GM13976 (cell line): ENCODE measurements at regions not wholly inside any gene's neighbourhood (a gene's known extent, or its start where the extent isn't known, plus 50 kb on each side); places are given as distances from the start of the nearest gene placed in this dataset.
"Not testable (repeated sequence)": the region's sequence is repeated elsewhere in the genome, so short reads cannot be mapped to it uniquely, and the experiment has no call there.

Experiments used
- DNase-seq: peaks from one replicate; pipeline ENCODE4 v3.0.0; 2012; ENCODE audit warnings: low spot score
- in situ Hi-C: fragments of 300-500 bp; cut with MboI; formaldehyde crosslinking; loops from one replicate; pipeline ENCODE4 v1.12.0; 2022; ENCODE audit warnings: low sequenced_read_pairs, mixed read lengths, inconsistent platforms; ENCODE audit not compliant: unreplicated experiment
- TF ChIP-seq, protein P1 (sequence below): IDR thresholded peaks from 2 replicates; pipeline ENCODE4 v1.5.1; 2012; ENCODE audit warnings: borderline replicate concordance, mild to moderate bottlenecking; ENCODE audit not compliant: insufficient read depth; ENCODE audit errors: extremely low read depth, missing control alignments, control extremely low read depth

DNA sequence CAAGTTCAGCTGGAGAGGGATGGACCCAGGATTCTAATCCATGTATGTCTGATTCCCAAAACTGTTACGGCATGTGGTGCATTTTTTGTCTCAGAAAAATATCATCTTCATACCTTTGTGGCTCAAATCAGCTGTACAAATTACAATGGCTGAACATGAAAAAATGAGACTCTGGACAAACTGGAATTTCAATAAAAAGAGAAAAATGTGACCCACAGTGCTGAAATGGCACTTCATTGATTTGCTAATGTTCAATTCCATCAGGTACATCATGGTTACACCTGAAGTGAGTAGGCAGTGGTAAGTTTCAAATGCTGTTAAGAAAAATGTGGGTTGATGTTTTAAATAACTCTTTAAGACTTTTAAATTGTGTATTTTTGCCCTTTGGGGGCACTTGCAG is 165.6 kb upstream of the CAND1 start:
- TF ChIP-seq, protein P1, sequence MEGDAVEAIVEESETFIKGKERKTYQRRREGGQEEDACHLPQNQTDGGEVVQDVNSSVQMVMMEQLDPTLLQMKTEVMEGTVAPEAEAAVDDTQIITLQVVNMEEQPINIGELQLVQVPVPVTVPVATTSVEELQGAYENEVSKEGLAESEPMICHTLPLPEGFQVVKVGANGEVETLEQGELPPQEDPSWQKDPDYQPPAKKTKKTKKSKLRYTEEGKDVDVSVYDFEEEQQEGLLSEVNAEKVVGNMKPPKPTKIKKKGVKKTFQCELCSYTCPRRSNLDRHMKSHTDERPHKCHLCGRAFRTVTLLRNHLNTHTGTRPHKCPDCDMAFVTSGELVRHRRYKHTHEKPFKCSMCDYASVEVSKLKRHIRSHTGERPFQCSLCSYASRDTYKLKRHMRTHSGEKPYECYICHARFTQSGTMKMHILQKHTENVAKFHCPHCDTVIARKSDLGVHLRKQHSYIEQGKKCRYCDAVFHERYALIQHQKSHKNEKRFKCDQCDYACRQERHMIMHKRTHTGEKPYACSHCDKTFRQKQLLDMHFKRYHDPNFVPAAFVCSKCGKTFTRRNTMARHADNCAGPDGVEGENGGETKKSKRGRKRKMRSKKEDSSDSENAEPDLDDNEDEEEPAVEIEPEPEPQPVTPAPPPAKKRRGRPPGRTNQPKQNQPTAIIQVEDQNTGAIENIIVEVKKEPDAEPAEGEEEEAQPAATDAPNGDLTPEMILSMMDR, result no peak
- in situ Hi-C loops, result no loop called here
- DNase-seq, result no peak

DNA sequence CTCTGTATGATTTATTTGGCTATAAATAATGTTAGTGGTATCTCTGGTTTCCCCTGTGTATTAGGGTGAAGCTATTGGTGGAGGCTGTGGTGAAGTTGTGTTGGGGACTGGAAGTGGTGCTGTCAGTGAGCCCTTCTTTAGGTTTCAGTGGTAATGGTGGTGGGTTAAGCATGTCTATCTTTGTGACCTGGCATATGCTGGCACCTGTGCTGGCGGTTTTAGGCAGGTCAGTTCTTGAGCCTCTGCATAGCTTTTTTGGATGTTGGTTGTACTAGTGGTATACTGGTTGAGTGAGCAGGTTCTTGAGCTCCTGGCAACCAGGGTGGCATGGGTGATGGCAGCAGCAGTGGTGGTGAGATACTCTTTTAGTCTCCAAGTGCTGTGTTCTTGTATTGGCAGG is 161.9 kb upstream of the CAND1 start:
- DNase-seq, result no peak
- TF ChIP-seq, protein P1, result no peak
- in situ Hi-C loops, result no loop called here

DNA sequence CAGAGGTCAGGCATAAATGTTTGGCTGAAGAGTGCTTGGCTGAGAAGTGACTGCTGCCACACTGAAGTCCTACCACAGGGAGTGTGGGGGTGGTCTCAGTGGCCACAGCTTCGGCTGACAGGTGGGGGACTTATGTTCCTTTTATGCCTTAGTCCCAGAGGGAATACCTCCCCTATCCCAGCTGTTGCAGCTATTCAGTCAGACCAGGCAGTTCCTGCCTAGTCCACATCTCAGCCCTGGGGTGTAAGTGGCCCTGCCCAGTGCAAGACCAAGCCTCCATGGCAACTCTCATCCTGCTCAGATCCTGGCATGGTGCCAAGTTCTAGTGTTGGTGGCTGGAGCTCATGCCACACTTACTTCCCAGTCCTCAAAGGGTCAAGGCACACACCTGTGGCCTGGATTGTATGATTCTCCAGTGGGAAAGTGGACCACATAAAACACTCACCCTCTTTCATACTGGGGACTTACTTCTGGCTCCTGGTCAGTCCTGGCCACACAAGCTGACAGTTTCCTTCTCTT is 161.3 kb upstream of the CAND1 start:
- in situ Hi-C loops, result no loop called here
- DNase-seq, result no peak
- TF ChIP-seq, protein P1, result no peak

DNA sequence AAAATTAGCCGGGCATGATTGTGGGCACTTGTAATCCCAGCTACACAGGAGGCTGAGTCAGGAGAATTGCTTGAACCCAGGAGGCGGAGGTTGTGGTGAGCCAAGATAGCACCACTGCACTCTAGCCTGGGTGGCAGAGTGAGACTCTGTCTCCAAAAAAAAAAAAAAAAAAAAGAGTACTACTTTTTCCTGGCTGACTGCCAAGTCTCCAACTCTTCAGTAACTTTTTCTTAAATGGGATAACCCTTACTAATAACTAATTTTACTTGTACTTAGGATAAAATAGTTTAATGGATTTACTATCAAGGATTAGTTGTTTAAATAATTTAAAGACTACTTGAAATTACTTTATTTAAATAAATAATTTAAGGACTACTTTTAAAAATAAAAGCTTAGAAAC is 158.8 kb upstream of the CAND1 start:
- DNase-seq, in situ Hi-C loops: not testable (repeated sequence)

DNA sequence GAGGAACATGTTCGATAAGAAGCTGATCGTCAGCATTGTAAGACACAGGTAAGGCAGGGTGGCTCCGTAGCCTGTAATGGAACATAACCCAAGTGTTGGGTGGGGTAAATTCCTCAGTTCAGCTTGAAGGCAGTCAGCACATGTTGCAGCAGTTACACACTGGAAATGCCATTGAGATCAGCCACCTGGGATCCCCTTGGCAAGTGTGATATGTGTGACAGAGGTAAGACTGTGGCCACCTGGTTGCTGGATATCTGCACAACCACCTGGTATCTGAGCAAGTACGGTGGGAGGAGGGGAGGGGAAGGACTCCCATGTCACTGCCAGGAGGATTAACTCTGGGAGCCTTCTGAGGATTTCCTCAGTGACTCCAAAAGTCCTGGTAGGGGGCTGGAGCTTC is 158.0 kb upstream of the CAND1 start:
- TF ChIP-seq, protein P1, result no peak
- in situ Hi-C loops, result no loop called here
- DNase-seq, result no peak

DNA sequence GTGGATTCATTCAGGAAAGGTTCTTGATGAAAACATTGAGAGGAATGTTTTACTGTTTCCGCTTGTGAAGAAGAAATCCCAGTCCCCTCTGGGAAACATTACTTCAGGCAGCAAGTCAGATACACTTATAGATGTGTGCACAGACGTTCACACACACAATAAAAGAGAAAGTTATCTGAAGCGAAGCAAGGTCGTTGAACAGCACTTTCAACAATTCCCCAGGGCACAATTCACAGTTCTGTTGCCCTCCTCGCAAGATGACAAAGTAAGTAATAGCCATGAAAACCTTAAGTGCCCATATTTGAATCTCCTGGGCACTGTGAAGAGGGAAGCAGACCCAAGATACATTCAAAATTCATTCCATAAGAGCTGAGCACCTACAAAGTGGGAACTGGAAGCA is 156.6 kb upstream of the CAND1 start:
- no peak for DNase-seq

DNA sequence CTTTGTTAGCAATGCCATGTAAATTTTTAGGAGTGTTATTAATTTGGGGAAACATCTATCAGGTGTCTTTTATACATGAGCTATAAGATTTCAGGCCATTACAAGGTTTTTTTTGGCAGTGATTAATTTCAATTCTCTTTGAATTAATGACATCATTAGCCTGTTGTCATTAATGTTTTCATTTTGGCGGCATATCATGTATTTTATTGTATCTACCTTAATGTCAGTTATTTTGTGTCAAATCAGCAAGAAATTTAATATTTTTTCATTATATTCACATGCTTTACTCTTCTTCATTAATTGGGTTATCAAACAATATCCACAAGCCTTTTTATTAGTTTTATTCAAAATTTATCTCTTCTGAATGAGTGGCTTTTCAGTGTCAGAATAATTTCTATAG is 153.0 kb upstream of the CAND1 start:
- in situ Hi-C loops, result no loop called here
- DNase-seq, result no peak
- TF ChIP-seq, protein P1, result no peak

More for the DNA sequence above, 156.6 kb upstream of the CAND1 start:
- TF ChIP-seq, protein P1, result no peak
- in situ Hi-C loops, result no loop called here
